Esophagus muscularis mucosa (tissue), 3 donors: ENCODE measurements at regions not wholly inside any gene's neighbourhood (a gene's known extent, or its start where the extent isn't known, plus 50 kb on each side); places are given as distances from the start of the nearest gene placed in this dataset.

Experiments used
- POLR2A ChIP-seq: fragments of 450-650 bp; IDR thresholded peaks from one replicate; pipeline ENCODE4 v1.6.1; 2017; ENCODE audit warnings: antibody characterized with exemption, moderate library complexity, mild to moderate bottlenecking, low read depth
- TF ChIP-seq, protein P1 (sequence below), 3 experiments: fragments of 200-600 bp in 2 of 3; fragments of 450-650 bp in 1 of 3; sonication (generic) in 2 of 3; IDR thresholded peaks; one replicate each; pipeline ENCODE4 v1.5.1; 2017 to 2019; ENCODE audit warnings: antibody characterized with exemption in 3 of 3, mild to moderate bottlenecking in 2 of 3, moderate library complexity in 1 of 3

DNA sequence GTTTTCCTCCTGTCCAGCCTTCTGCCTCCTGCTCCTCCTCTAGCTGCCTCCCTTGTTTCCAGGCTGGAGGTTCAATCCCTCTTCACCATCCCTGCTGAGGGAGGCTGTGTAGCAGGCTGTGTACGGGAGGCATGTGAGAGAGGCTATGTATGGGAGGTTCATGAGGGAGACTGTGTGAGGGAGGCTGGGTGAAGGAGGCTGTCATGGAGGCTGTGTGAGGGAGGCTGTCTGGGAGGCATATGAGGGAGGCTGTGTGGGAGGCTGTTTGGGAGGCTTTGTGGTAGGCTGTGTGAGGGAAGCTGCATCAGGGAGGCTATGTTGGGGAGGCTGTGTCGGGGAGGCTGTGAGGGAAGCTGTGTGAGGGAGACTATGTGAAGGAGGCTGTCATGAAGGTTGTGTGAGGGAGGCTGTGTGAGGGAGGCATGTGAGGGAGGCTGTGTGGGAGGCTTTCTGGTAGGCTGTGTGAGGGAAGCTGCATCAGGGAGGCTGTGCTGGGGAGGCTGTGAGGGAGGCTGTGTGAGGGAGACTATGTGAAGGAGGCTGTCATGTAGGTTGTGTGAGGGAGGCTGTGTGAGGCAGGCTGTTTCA lies 123.7 kb upstream of the RNF32 start:
- TF ChIP-seq, protein P1, sequence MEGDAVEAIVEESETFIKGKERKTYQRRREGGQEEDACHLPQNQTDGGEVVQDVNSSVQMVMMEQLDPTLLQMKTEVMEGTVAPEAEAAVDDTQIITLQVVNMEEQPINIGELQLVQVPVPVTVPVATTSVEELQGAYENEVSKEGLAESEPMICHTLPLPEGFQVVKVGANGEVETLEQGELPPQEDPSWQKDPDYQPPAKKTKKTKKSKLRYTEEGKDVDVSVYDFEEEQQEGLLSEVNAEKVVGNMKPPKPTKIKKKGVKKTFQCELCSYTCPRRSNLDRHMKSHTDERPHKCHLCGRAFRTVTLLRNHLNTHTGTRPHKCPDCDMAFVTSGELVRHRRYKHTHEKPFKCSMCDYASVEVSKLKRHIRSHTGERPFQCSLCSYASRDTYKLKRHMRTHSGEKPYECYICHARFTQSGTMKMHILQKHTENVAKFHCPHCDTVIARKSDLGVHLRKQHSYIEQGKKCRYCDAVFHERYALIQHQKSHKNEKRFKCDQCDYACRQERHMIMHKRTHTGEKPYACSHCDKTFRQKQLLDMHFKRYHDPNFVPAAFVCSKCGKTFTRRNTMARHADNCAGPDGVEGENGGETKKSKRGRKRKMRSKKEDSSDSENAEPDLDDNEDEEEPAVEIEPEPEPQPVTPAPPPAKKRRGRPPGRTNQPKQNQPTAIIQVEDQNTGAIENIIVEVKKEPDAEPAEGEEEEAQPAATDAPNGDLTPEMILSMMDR (IDR thresholded peaks at IDR 0.05): no peak
- TF ChIP-seq POLR2A: no peak
